Ureter (tissue), 1 donor: ENCODE measurements at regions not wholly inside any gene's neighbourhood (a gene's known extent, or its start where the extent isn't known, plus 50 kb on each side); places are given as distances from the start of the nearest gene placed in this dataset.
"Not testable (repeated sequence)": the region's sequence is repeated elsewhere in the genome, so short reads cannot be mapped to it uniquely, and the experiment has no call there.

Experiments
- DNase-seq: peaks from one replicate; pipeline ENCODE4 v3.0.0-alpha.2; 2020; ENCODE audit warnings: low spot score
- donor health status: DM: yes; HTN: yes; CAD: no.

GRCh38 chr17:5898406-5898805, 171.8 kb upstream of the WSCD1 start:
- no peak for DNase-seq

GRCh38 chr17:5899496-5900195, 170.5 kb upstream of the WSCD1 start:
- DNase-seq: no peak

DNA sequence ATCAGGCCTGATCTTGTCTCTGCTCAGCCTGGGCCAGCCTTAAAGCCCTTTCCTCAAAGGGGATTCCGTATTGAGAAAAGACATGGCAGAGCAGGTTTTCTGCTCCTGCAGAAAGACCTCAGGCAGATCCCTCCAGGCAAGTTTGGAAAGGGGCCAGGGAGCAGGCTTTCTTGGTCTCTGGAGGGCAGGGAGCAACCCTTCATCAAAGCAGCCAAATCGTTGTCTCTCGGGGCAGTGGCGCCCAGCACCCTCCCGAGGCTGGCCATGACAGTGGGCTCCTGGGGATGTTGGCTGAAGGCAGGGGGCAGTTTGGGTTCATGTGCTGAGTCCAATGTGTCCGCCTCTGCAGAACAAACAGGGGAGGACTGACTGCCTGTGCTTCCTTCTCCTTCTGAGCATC, 168.4 kb upstream of the WSCD1 start:
- DNase-seq: no peak

GRCh38 chr17:5902181-5903140, 167.7 kb upstream of the WSCD1 start:
- no peak for DNase-seq

DNA sequence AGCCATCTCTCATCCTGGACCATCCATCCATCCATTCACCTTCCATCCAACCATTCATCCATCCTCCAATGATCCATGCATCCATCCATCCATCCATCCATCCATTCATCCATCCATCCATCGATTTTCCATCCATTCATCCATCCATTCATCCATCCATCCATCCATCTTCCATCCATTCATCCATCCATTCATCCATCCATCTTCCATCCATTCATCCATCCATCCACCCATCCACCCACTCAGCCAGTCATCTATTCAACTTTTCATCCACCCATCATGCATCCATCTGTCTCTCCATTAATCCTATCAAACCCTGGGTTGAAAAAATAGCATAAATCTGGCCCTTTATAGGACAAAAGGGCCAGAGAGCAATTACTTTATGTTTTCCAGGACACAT, 158.3 kb upstream of the WSCD1 start:
- no peak for DNase-seq

DNA sequence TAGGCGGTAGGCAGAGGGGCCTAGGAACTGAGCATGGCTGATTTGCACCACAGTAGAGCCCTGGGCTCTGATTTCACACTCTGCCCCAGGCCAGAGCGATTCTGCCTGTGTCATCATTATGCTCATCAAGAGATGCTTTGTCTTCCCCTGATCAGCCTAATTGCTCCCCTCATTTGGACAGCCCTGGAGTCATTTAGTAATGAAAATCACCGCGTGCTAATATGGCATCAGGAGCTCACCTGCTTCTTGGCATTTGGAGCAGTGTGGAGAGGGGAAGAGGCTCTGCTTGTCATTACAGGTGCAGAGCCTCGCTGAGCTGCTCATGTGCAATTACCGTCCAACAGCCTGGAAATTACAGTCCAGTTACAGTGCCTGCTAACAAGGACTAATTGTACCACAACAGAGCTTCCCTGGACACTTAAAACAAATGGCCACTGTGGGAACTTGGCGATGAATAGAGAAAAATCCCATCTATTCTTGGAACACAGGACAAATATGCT, 157.1 kb upstream of the WSCD1 start:
- no peak for DNase-seq

- no peak for DNase-seq
These were observed 156.5 kb upstream of the WSCD1 start for GRCh38 chr17:5913641-5914040.

- no peak for DNase-seq
These were observed 154.8 kb upstream of the WSCD1 start for GRCh38 chr17:5915337-5915736.

GRCh38 chr17:5919089-5919488, 151.1 kb upstream of the WSCD1 start:
- no peak for DNase-seq

GRCh38 chr17:5921512-5922282, 148.5 kb upstream of the WSCD1 start:
- DNase-seq: no peak

DNA sequence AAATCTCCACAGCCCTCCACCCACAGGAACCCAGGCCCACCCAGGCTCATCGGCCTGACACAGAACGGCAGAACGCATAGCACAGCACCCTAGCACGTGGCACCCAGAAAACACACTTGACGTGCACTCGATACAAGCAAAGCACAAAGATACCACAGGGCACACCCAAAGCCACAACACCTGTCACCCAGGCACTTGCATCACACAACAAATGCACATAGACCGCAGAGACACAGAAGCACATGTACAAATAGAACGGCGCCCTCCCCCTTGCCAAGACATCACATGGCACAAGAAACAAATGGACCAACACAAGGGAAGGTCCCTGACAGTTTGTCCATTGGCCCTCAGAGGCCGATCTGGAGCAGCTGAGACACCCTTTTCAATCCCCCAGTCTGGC, 147.7 kb upstream of the WSCD1 start:
- no peak for DNase-seq

DNA sequence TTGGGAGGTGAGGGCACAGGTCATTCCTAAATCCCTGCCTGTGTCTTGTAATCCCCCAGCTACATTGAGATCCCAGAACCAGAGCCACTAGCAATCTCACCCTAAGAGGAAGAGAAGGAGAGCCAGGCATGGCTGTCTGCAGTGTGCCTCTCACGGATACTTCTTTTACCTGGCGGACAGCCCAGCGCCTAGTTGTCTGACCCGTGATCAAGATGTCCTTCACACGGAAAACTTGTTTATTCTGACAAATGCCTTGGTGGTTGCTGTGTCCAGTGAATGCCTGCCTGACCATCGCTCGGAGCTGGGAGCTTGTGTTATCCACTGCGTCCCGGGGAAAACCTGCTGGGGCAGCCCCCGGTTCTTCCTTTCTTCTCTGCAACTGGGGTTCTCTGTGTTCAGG, 140.5 kb upstream of the WSCD1 start:
- no peak for DNase-seq

DNA sequence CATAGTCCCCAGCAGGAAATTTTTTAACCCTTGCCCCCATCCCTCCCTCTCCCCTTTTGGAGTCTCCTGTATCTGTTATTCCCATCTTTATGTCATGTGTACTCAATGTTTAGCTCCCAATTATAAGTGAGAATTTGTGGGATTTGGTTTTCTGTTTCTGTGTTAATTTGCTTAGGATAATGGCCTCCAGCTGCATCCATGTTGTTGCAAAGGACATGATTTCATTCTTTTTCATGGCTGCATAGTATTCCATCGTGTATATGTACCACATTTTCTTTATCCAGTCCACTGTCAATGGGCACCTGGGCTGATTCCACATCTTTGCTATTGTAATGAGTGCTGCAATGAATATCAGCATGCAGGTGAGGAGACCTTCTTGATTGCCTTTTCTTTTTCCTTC, 139.6 kb upstream of the WSCD1 start:
- DNase-seq: not testable (repeated sequence)

GRCh38 chr17:5931616-5932015, 138.6 kb upstream of the WSCD1 start:
- DNase-seq: no peak

- no peak for DNase-seq
These were observed 136.7 kb upstream of the WSCD1 start for GRCh38 chr17:5933430-5933829.

DNA sequence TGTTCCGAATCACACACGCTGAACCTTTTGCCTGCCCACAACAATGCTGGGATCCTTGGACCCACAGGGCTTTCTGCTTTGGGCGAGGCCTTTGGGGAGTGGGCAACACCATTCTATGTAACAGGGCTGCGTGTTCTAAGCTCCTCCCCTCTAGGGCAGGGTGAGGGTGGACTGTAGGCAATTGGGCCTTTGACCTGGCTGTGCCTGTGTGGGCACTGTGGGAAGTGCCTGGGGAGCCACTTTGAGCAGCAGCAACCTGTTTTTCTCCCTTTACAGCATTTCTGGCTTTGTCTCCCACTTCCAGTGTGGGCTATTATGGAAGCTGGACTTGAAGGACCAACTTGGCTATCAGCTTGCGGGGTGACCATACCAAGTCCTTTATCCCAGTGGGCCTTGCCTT, 128.9 kb upstream of the WSCD1 start:
- DNase-seq: no peak

DNA sequence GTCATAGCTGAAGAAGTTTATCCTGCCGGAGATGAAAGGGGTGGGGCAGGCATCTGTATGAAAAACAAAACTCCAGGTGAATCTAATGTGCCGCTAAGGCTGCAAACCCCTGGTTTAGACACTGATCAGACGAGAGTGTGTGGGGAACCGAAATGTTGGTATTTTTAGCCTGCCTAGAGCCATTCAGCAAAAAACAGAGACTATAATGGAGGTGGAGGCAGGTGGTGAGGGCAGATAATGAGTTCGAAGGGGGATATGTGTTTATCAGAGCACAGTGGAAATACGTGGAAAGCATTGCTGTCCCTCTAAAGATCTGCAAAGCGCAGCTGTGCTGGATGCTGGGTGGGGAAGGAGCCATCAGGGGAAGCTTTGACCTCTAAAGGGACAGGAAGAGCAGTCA, 127.5 kb upstream of the WSCD1 start:
- no peak for DNase-seq

DNA sequence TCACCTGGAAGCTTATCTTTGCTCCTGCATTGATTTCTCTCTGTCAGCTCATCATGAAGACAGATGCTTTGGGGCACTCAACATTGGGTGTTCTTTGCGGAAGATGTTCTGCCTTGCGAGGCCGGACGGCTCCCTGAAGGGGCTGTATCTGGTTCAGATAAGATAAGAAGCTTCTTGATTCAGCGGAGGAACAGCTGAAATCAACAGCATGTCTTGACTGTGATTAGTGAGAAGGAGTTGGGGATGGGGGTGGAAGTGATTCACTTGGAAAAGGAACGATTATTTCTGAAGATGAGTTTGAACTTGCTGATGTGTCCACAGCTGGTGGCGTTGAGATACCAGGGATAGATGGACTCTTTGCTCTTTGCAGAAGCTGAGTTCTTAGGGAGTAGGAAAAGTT, 126.9 kb upstream of the WSCD1 start:
- DNase-seq: no peak

- DNase-seq: no peak
These were observed 126.2 kb upstream of the WSCD1 start for GRCh38 chr17:5943982-5944381.

GRCh38 chr17:5947701-5948180, 122.4 kb upstream of the WSCD1 start:
- no peak for DNase-seq

- no peak for DNase-seq
These were observed 121.4 kb upstream of the WSCD1 start for GRCh38 chr17:5948811-5949210.

DNA sequence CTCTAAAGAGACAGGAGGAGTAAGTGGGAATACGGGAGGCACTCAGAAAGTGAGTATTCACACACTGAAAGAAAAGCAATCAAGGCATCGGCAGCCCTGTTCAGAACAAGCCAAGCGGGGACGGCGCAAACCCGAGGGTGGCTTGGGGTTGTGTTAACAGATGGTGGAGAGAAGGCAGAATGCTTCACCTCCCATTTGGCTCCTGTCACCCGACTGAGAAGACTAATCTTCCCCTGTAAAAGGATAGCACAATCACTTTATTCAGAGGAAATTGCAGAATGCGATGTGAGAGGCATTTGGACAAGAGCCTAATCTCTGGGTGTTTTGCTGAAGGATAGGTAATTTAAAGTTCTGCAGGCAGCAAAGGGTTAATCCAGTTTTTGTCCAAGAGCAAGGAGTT, 119.3 kb upstream of the WSCD1 start:
- DNase-seq: no peak
